Ovary (tissue), 7 donors: ENCODE measurements at regions not wholly inside any gene's neighbourhood (a gene's known extent, or its start where the extent isn't known, plus 50 kb on each side); places are given as distances from the start of the nearest gene placed in this dataset.

Experiments used
- DNase-seq, 5 donors: peaks; one replicate each; pipeline ENCODE4 v3.0.0-alpha.2; 2019 to 2020
- H3K27ac ChIP-seq, 2 donors: fragments of 200-600 bp; one replicate each; pipeline versions ENCODE4 v1.5.1 to v1.8.0; 2019 to 2022
- H3K27me3 ChIP-seq: fragments of 200-600 bp; one replicate; pipeline ENCODE4 v1.8.0; 2022
- H3K36me3 ChIP-seq: fragments of 200-600 bp; sonication (generic); one replicate; pipeline ENCODE4 v1.5.1; 2019
- H3K4me1 ChIP-seq: one replicate; pipeline ENCODE4 v1.8.1; 2013; ENCODE audit warnings: mild to moderate bottlenecking, moderate library complexity; ENCODE audit not compliant: insufficient read depth
- H3K4me3 ChIP-seq: fragments of 200-600 bp; sonication (generic); one replicate; pipeline ENCODE4 v1.5.1; 2017
- H3K9me3 ChIP-seq, 2 donors: fragments of 200-600 bp in 1 of 2; sonication (generic) in 1 of 2; one replicate each; pipeline versions ENCODE4 v1.5.1 to v1.8.1; 2013 to 2019; ENCODE audit warnings: mild to moderate bottlenecking in 1 of 2, moderate library complexity in 1 of 2
- CTCF ChIP-seq, 3 donors: fragments of 450-650 bp in 2 of 3; fragments of 200-600 bp in 1 of 3; IDR thresholded peaks; one replicate each; pipeline versions ENCODE4 v1.5.1 to v1.8.0; 2016 to 2022; ENCODE audit warnings: antibody characterized with exemption in 3 of 3, mild to moderate bottlenecking in 1 of 3
- EP300 ChIP-seq: sonication (generic); formaldehyde crosslinking; IDR thresholded peaks from one replicate; pipeline ENCODE4 v1.6.1; 2017; ENCODE audit warnings: antibody characterized with exemption
- POLR2A ChIP-seq: fragments of 450-650 bp; IDR thresholded peaks from one replicate; pipeline ENCODE4 v1.6.1; 2017; ENCODE audit warnings: antibody characterized with exemption, mild to moderate bottlenecking, moderate library complexity
- WGBS, 3 donors: extraction: QIAGEN DNeasy Blood & Tissue Kit in 1 of 3; methylation state at CpG; one replicate each; pipeline versions ENCODE4 v1.1.5 to v1.1.7; 2013 to 2017; 5-methylcytosine and 5-hydroxymethylcytosine counted together
- intact Hi-C, 4 donors: fragments of 100-400 bp; cut with DNase I; formaldehyde crosslinking; loops; one replicate each; pipeline versions ENCODE4 v1.11.0 to v1.15.1; 2022 to 2023
- donor health status: DM: no; HTN: no; CAD: no; lungs with moderate emphysema.
- donor health status: DM: no; HTN: no; CAD: no.
- donor health status: Bipolar disorder and iron deficiency.
- donor health status: DM: no; HTN: no; CAD: no.
- donor health status: DM: yes; HTN: yes; CAD: no.

- DNase-seq = no peak
- TF ChIP-seq CTCF (IDR thresholded peaks at IDR 0.05) (no peak), POLR2A (no peak), EP300 (no peak)
- H3K4me3 ChIP-seq = no peak overlapping the region
- intact Hi-C loops = loop anchor here in 2 of 4 donors (5.0 to 10.0 kb wide), 2 partner anchors 397 to 405 kb away; no protein-coding TSS in a partner anchor
- no peaks in the 10 kb centered on the region for H3K9me3 ChIP-seq
- no peaks in the 10 kb centered on the region for H3K4me1 ChIP-seq
- no peak overlapping the region for H3K27ac ChIP-seq
- 88 to 92% (median 90%) methylated on average over 2 of the region's 2 CpGs for WGBS, 3 donors
- no peaks in the 10 kb centered on the region for H3K27me3 ChIP-seq
- H3K36me3 ChIP-seq = no peaks in the 10 kb centered on the region
Measured at GRCh38 chr11:56849852-56850251, 101.4 kb upstream of the OR9G4 start.

- H3K27me3 ChIP-seq = no peaks in the 10 kb centered on the region
- TF ChIP-seq CTCF (IDR thresholded peaks at IDR 0.05) (no peak), EP300 (no peak), POLR2A (no peak)
- intact Hi-C loops = loop anchor here in 2 of 4 donors (5.0 to 10.0 kb wide), 2 partner anchors 398 to 406 kb away; no protein-coding TSS in a partner anchor
Measured at GRCh38 chr11:56849250-56849649, 100.8 kb upstream of the OR9G4 start.

GRCh38 chr11:56848141-56848809, 99.8 kb upstream of the OR9G4 start:
- WGBS, 3 donors = 62 to 78% (median 67%) methylated on average over 8 of the region's 8 CpGs
- Histone ChIP-seq H3K4me1 (no peaks in the 10 kb centered on the region), H3K27ac (no peak overlapping the region), H3K36me3 (no peaks in the 10 kb centered on the region), H3K27me3 (no peaks in the 10 kb centered on the region), H3K4me3 (no peak overlapping the region), H3K9me3 (no peaks in the 10 kb centered on the region)
- DNase-seq = no peak
- TF ChIP-seq POLR2A (no peak), CTCF (IDR thresholded peaks at IDR 0.05) (no peak)
- intact Hi-C loops = loop anchor here in 2 of 4 donors (5.0 to 10.0 kb wide), 2 partner anchors 399 to 407 kb away; no protein-coding TSS in a partner anchor

More at GRCh38 chr11:56849250-56849649, 100.8 kb upstream of the OR9G4 start:
- no peak for DNase-seq
- no peaks in the 10 kb centered on the region for H3K36me3 ChIP-seq
- no peak overlapping the region for H3K4me3 ChIP-seq
- H3K27ac ChIP-seq = no peak overlapping the region
- no peaks in the 10 kb centered on the region for H3K4me1 ChIP-seq
- no peaks in the 10 kb centered on the region for H3K9me3 ChIP-seq

- no peak for DNase-seq
- 15 to 18% (median 16%) methylated on average over 8 of the region's 8 CpGs for WGBS, 3 donors
- Histone ChIP-seq H3K4me1 (no peaks in the 10 kb centered on the region), H3K27me3 (no peaks in the 10 kb centered on the region), H3K4me3 (no peak overlapping the region), H3K27ac (no peak overlapping the region), H3K9me3 (no peaks in the 10 kb centered on the region), H3K36me3 (no peaks in the 10 kb centered on the region)
- intact Hi-C loops = loop anchor here in 2 of 4 donors (5.0 to 10.0 kb wide), 2 partner anchors 400 to 408 kb away; no protein-coding TSS in a partner anchor
- no peak for TF ChIP-seq POLR2A
- no peak for TF ChIP-seq EP300
- no peak for TF ChIP-seq CTCF (IDR thresholded peaks at IDR 0.05)
Measured at GRCh38 chr11:56846631-56847576, 98.4 kb upstream of the OR9G4 start.
